ENCODE measurements at regions not wholly inside any gene's neighbourhood (a gene's known extent, or its start where the extent isn't known, plus 50 kb on each side); places are given as distances from the start of the nearest gene placed in this dataset.

DNA sequence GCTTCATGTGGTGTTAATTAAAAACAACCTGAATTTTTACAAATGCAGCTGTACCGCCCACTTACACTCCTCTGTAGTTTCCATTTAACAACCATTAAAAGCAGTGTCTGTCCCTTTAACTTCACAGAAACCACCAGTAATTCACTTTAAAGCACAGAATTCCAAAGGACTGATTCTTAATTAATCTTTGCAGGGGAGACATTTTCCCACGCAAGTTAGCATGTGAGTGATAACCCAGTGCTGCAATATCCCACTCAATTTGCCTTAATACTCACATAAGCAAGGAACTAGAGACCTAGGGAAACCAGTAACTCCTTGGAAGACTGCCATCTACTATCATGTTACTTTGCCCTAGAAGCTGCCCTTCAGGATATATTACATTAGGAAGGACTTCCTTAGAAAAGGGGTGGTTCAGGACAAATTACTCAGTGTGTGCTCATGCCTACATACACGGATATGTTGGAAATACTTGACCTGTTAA is 102.3 kb downstream of the OSR1 start:
- H2AFZ ChIP-seq, result no peak overlapping the region

DNA sequence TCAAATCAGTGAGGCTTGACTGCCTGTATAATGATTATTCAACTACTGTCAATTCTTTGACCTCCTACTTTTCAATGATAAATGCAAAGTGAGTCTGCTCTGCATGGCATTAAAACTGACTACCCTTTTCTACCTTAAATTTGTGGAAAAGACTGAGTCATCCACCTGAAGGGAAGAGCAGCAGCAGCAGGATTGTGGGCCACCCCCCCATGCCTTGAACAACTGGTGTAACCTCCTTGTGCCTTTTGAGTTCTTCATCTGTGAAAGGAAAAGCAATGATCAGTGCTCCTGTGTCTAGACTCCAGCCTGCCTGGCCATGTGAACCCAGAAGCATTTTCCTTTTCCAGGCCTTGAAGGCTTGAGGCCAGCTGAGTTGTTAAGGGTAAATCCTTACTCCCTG is 102.9 kb downstream of the OSR1 start:
- no peak overlapping the region for H3K4me3 ChIP-seq (ENCODE audit: low read depth, low read length)
- no peaks in the 10 kb centered on the region for H3K4me1 ChIP-seq
- H3K27me3 ChIP-seq (ENCODE audit: control insufficient read depth, insufficient read depth, low read length), result no peaks in the 10 kb centered on the region
- no peaks in the 10 kb centered on the region for H3K79me2 ChIP-seq
- no peak overlapping the region for H3K4me2 ChIP-seq (ENCODE audit: low read length)
- no peak overlapping the region for H3K27ac ChIP-seq
- TF ChIP-seq, protein P1, sequence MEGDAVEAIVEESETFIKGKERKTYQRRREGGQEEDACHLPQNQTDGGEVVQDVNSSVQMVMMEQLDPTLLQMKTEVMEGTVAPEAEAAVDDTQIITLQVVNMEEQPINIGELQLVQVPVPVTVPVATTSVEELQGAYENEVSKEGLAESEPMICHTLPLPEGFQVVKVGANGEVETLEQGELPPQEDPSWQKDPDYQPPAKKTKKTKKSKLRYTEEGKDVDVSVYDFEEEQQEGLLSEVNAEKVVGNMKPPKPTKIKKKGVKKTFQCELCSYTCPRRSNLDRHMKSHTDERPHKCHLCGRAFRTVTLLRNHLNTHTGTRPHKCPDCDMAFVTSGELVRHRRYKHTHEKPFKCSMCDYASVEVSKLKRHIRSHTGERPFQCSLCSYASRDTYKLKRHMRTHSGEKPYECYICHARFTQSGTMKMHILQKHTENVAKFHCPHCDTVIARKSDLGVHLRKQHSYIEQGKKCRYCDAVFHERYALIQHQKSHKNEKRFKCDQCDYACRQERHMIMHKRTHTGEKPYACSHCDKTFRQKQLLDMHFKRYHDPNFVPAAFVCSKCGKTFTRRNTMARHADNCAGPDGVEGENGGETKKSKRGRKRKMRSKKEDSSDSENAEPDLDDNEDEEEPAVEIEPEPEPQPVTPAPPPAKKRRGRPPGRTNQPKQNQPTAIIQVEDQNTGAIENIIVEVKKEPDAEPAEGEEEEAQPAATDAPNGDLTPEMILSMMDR (IDR thresholded peaks at IDR 0.05), result no peak
- H3K36me3 ChIP-seq (ENCODE audit: control insufficient read depth, insufficient read depth, low read length), result no peaks in the 10 kb centered on the region
- H2AFZ ChIP-seq, result no peak overlapping the region
- H3K9ac ChIP-seq, result no peak overlapping the region
- H3K9me3 ChIP-seq (ENCODE audit: control insufficient read depth, low read length), result no peaks in the 10 kb centered on the region

More for the DNA sequence above, 102.3 kb downstream of the OSR1 start:
- TF ChIP-seq, protein P1 (IDR thresholded peaks at IDR 0.05), result no peak
- Histone ChIP-seq H3K27ac (no peak overlapping the region), H3K4me1 (no peaks in the 10 kb centered on the region), H3K4me2 (ENCODE audit: low read length) (no peak overlapping the region), H3K27me3 (ENCODE audit: control insufficient read depth, insufficient read depth, low read length) (no peaks in the 10 kb centered on the region), H3K9ac (no peak overlapping the region), H3K36me3 (ENCODE audit: control insufficient read depth, insufficient read depth, low read length) (no peaks in the 10 kb centered on the region), H3K9me3 (ENCODE audit: control insufficient read depth, low read length) (no peaks in the 10 kb centered on the region), H3K79me2 (no peaks in the 10 kb centered on the region), H3K4me3 (ENCODE audit: low read depth, low read length) (no peak overlapping the region)

DNA sequence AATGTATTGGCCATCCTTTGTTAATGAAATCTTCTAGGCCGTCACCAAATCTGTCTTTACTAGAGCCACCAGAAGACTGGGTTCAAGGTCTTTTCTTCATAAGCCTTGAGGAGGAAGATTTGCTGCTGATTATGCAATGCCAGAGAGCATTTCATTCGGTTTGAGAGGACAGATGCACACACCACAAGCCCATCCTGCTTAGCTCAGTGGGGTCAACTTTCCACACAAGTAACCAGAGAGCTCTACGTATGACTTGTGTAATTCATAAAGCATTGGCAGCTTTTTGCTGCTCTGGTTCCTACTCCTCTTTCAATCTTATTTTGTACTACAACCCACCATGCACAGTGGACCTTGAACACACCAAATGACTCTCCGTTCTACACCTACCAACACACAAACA is 106.9 kb downstream of the OSR1 start:
- TF ChIP-seq, protein P1 (IDR thresholded peaks at IDR 0.05), result no peak
- no peaks in the 10 kb centered on the region for H3K9me3 ChIP-seq (ENCODE audit: control insufficient read depth, low read length)
- no peak overlapping the region for H3K4me3 ChIP-seq (ENCODE audit: low read depth, low read length)
- H3K79me2 ChIP-seq, result no peaks in the 10 kb centered on the region
- H3K36me3 ChIP-seq (ENCODE audit: control insufficient read depth, insufficient read depth, low read length), result no peaks in the 10 kb centered on the region
- no peaks in the 10 kb centered on the region for H3K4me1 ChIP-seq
- H3K27ac ChIP-seq, result no peak overlapping the region
- H3K4me2 ChIP-seq (ENCODE audit: low read length), result no peak overlapping the region
- no peak overlapping the region for H3K9ac ChIP-seq
- no peak overlapping the region for H2AFZ ChIP-seq
- H3K27me3 ChIP-seq (ENCODE audit: control insufficient read depth, insufficient read depth, low read length), result no peaks in the 10 kb centered on the region

DNA sequence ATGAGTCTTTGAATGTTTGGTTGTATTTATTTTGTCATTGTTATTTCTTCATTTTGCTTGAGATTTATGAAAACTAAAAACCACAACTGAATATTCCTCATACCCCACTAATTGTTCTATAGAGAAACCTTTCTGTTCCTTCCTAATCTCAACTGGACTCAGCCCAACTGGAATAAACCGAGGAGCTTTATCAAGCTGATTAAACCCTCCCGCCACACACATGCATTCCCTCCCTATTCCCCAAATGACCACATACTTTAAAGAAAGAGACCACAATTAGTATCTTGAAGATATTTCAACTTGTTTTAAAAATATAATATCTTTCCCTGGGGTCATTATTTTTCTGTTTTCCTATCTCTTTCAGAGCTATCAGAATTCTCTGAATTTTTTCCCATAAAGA is 107.5 kb downstream of the OSR1 start:
- Histone ChIP-seq H3K4me1 (no peaks in the 10 kb centered on the region), H3K9me3 (ENCODE audit: control insufficient read depth, low read length) (no peaks in the 10 kb centered on the region), H3K27ac (no peak overlapping the region), H3K79me2 (no peaks in the 10 kb centered on the region), H2AFZ (no peak overlapping the region), H3K4me2 (ENCODE audit: low read length) (no peak overlapping the region), H3K4me3 (ENCODE audit: low read depth, low read length) (no peak overlapping the region), H3K9ac (no peak overlapping the region), H3K36me3 (ENCODE audit: control insufficient read depth, insufficient read depth, low read length) (no peaks in the 10 kb centered on the region), H3K27me3 (ENCODE audit: control insufficient read depth, insufficient read depth, low read length) (no peaks in the 10 kb centered on the region)
- TF ChIP-seq, protein P1 (IDR thresholded peaks at IDR 0.05), result no peak

- Histone ChIP-seq H3K36me3 (ENCODE audit: control insufficient read depth, insufficient read depth, low read length) (no peaks in the 10 kb centered on the region), H2AFZ (no peak overlapping the region), H3K9ac (no peak overlapping the region), H3K4me2 (ENCODE audit: low read length) (no peak overlapping the region), H3K4me3 (ENCODE audit: low read depth, low read length) (no peak overlapping the region), H3K27ac (no peak overlapping the region), H3K27me3 (ENCODE audit: control insufficient read depth, insufficient read depth, low read length) (no peaks in the 10 kb centered on the region), H3K4me1 (no peaks in the 10 kb centered on the region), H3K79me2 (no peaks in the 10 kb centered on the region), H3K9me3 (ENCODE audit: control insufficient read depth, low read length) (no peaks in the 10 kb centered on the region)
- TF ChIP-seq, protein P1 (IDR thresholded peaks at IDR 0.05), result no peak
Measured at GRCh38 chr2:19247186-19247585, 111.2 kb downstream of the OSR1 start.

Data from parathyroid adenoma (tissue), 2 donors.